ENCODE measurements at regions not wholly inside any gene's neighbourhood (a gene's known extent, or its start where the extent isn't known, plus 50 kb on each side); places are given as distances from the start of the nearest gene placed in this dataset.

GRCh38 chr2:100192825-100193224, 50.4 kb upstream of the AFF3 start:
- DNase-seq, result no peak

DNA sequence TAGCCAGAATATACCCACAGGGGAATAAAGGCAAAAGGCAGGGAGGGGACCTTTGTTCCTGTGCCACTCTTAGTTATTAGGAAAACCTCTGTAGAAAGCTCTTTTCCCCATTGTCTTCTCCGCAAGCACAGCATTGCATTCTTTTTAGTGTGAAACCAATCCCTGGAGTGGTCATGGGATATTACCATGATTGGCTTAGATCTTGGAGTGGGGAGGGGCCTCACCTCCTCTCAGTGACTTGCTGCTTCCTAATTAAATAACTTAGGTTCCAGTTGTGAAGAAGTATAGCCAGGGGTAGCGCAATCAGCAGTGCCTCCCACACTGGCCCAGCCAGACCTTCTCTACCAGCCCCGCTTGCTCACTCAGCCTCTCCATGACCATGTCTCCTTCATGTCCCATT, 49.9 kb upstream of the AFF3 start:
- no peak for DNase-seq

Data from muscle of back (tissue), 3 donors.